ENCODE measurements at regions not wholly inside any gene's neighbourhood (a gene's known extent, or its start where the extent isn't known, plus 50 kb on each side); places are given as distances from the start of the nearest gene placed in this dataset.

- DNase-seq (ENCODE audit: low spot score): no peak
Measured at GRCh38 chr4:110278127-110278526, 79.7 kb upstream of the ELOVL6 start.

GRCh38 chr4:110275871-110276270 lies 77.5 kb upstream of the ELOVL6 start:
- DNase-seq (ENCODE audit: low spot score): no peak

GRCh38 chr4:110271986-110272385 lies 73.6 kb upstream of the ELOVL6 start:
- no peak for DNase-seq (ENCODE audit: low spot score)

GRCh38 chr4:110270492-110271197 lies 72.2 kb upstream of the ELOVL6 start:
- DNase-seq (ENCODE audit: low spot score): no peak

GRCh38 chr4:110268790-110269189 lies 70.4 kb upstream of the ELOVL6 start:
- no peak for DNase-seq (ENCODE audit: low spot score)

- DNase-seq (ENCODE audit: low spot score): no peak
Measured at GRCh38 chr4:110268352-110268751, 69.9 kb upstream of the ELOVL6 start.

- DNase-seq (ENCODE audit: low spot score): no peak
Measured at GRCh38 chr4:110266136-110266535, 67.7 kb upstream of the ELOVL6 start.

GRCh38 chr4:110265001-110265400 lies 66.6 kb upstream of the ELOVL6 start:
- DNase-seq (ENCODE audit: low spot score): no peak

GRCh38 chr4:110260299-110260698 lies 61.9 kb upstream of the ELOVL6 start:
- DNase-seq (ENCODE audit: low spot score): no peak

- no peak for DNase-seq (ENCODE audit: low spot score)
Measured at GRCh38 chr4:110250023-110250387, 51.6 kb upstream of the ELOVL6 start.

- DNase-seq (ENCODE audit: low spot score): no peak
Measured at GRCh38 chr4:110248831-110249253, 50.4 kb upstream of the ELOVL6 start.

Measured in ecto neural progenitor cell (in vitro differentiated cells).